ENCODE measurements at regions not wholly inside any gene's neighbourhood (a gene's known extent, or its start where the extent isn't known, plus 50 kb on each side); places are given as distances from the start of the nearest gene placed in this dataset.

DNA sequence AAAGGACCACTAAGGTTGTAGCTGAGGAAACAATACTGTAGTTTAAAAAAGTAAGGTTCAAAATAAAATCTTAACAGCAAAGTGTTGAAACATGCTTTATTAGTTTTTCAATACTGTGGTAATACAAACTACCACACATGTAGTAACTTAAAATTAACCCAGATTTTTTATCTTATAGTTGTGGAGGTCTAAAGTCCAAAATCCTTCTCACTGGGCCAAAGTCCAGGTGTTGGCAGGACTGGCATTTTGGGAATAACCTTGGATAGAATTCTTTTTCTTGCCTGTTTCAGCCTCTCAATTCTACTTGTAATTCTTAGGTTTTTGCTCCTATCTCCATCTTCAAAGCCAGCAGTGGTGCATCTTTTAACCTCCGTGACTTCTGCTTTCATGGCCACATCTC is 942.0 kb downstream of the TSN start:
- Mint-ChIP-seq H3K36me3 (ENCODE audit: low read depth) (no peaks in the 10 kb centered on the region), H3K9me3 (ENCODE audit: low read depth) (no peaks in the 10 kb centered on the region), H3K4me3 (ENCODE audit: unreplicated experiment) (no peak overlapping the region), H3K27me3 (ENCODE audit: low read depth) (peaks cover under 1% of the 10 kb centered on the region), H3K4me1 (ENCODE audit: low read depth) (no peaks in the 10 kb centered on the region), H3K27ac (ENCODE audit: unreplicated experiment) (no peak overlapping the region)
- TF ChIP-seq, protein P1, sequence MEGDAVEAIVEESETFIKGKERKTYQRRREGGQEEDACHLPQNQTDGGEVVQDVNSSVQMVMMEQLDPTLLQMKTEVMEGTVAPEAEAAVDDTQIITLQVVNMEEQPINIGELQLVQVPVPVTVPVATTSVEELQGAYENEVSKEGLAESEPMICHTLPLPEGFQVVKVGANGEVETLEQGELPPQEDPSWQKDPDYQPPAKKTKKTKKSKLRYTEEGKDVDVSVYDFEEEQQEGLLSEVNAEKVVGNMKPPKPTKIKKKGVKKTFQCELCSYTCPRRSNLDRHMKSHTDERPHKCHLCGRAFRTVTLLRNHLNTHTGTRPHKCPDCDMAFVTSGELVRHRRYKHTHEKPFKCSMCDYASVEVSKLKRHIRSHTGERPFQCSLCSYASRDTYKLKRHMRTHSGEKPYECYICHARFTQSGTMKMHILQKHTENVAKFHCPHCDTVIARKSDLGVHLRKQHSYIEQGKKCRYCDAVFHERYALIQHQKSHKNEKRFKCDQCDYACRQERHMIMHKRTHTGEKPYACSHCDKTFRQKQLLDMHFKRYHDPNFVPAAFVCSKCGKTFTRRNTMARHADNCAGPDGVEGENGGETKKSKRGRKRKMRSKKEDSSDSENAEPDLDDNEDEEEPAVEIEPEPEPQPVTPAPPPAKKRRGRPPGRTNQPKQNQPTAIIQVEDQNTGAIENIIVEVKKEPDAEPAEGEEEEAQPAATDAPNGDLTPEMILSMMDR (IDR thresholded peaks at IDR 0.05) = no peak
- no peak for DNase-seq (ENCODE audit: low spot score)

DNA sequence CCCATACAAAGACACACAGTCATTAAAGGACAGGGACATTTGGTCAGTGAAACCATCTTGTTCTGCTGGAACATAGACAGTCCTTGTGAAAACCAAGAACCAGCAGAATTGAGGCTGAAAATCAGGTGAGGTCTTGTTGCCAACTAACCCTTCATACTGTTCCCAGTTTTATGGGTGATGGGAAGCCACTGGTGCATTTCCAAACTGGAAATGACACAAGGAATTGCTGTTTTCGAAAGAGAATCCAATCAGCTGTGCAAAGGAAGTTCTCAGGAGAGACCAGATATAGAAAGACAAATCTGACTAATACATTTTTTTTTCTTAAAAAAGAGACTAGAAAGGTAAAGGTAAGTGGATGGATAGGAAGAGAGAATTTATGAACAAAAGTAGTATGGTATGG is 948.2 kb downstream of the TSN start:
- H3K27me3 Mint-ChIP-seq (ENCODE audit: low read depth) = peaks cover 6% of the 10 kb centered on the region
- H3K9me3 Mint-ChIP-seq (ENCODE audit: low read depth) = peaks cover 3% of the 10 kb centered on the region
- H3K36me3 Mint-ChIP-seq (ENCODE audit: low read depth) = no peaks in the 10 kb centered on the region
- H3K4me1 Mint-ChIP-seq (ENCODE audit: low read depth) = no peaks in the 10 kb centered on the region
- TF ChIP-seq, protein P1 (IDR thresholded peaks at IDR 0.05) = no peak
- no peak overlapping the region for H3K27ac Mint-ChIP-seq (ENCODE audit: unreplicated experiment)
- DNase-seq (ENCODE audit: low spot score) = no peak
- H3K4me3 Mint-ChIP-seq (ENCODE audit: unreplicated experiment) = no peak overlapping the region

DNA sequence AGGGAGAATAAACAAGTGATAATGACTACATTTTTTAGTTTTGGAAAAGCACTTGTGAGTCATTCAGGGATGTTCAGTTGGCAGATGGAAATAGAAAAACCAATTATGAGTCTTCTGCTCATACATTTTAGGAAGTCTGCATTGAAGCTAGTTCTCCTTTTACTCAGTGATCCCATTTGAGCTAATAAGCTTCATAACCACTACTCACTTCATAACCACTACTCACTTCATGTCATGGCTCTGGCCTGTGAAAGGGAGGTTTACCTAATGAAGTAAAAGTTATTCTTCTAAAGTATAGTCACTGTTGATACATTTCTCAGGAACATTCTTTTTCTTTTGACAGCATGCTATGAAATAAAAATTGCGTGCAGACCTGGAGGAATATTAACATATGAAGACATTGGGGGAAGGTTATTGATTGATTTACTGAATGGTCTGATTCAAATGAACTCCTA is 948.7 kb downstream of the TSN start:
- H3K36me3 Mint-ChIP-seq (ENCODE audit: low read depth) = no peaks in the 10 kb centered on the region
- no peak overlapping the region for H3K4me3 Mint-ChIP-seq (ENCODE audit: unreplicated experiment)
- no peak overlapping the region for H3K27ac Mint-ChIP-seq (ENCODE audit: unreplicated experiment)
- peaks cover 6% of the 10 kb centered on the region for H3K27me3 Mint-ChIP-seq (ENCODE audit: low read depth)
- no peak for DNase-seq (ENCODE audit: low spot score)
- H3K9me3 Mint-ChIP-seq (ENCODE audit: low read depth) = peaks cover 3% of the 10 kb centered on the region
- H3K4me1 Mint-ChIP-seq (ENCODE audit: low read depth) = no peaks in the 10 kb centered on the region
- TF ChIP-seq, protein P1 (IDR thresholded peaks at IDR 0.05) = no peak

DNA sequence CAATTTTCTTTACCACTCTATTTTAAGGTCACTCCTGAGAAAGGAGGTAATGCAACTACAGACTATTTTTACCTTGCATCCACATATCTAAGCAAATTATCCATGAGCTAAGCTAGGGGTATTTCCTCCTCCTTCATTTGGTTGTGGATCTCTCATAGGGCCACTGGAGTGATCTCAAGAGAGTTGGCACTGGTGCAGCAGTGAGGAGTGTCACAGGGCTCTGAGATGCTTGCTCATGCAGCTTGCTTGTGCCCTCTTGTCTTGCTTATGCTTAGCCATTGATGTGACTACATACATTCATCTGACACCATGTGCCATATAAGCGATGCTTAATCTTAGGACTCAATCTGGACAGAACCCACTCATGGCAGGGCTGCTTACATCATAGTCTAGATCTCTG is 950.3 kb downstream of the TSN start:
- Mint-ChIP-seq H3K9me3 (ENCODE audit: low read depth) (peaks cover 3% of the 10 kb centered on the region), H3K27ac (ENCODE audit: unreplicated experiment) (no peak overlapping the region), H3K27me3 (ENCODE audit: low read depth) (peaks cover 6% of the 10 kb centered on the region), H3K36me3 (ENCODE audit: low read depth) (no peaks in the 10 kb centered on the region), H3K4me3 (ENCODE audit: unreplicated experiment) (no peak overlapping the region), H3K4me1 (ENCODE audit: low read depth) (no peaks in the 10 kb centered on the region)
- TF ChIP-seq, protein P1 (IDR thresholded peaks at IDR 0.05) = no peak
- DNase-seq (ENCODE audit: low spot score) = no peak

DNA sequence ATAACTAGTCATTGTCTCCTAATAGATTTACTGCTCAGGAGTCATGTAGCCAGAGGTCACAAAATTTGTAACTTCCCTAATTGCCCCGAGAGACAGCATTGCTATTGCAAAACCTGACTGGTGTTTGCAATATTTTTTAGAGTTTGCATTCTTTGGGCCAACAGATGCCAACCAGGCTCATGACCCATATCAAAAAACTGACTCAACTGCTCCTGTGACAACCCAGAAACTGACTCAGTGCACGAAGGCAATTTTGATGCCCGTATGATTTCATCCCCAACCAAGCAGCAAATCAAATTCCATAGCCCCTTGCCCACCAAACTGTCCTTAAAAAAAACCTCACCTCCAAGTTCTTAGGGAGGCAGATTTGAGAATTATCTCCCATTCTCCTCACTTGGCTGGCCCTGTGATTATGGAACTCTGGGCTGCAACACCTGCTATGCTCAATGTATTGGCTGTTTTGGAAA is 951.3 kb downstream of the TSN start:
- Mint-ChIP-seq H3K27me3 (ENCODE audit: low read depth) (peaks cover 6% of the 10 kb centered on the region), H3K9me3 (ENCODE audit: low read depth) (peaks cover 3% of the 10 kb centered on the region), H3K4me1 (ENCODE audit: low read depth) (no peaks in the 10 kb centered on the region), H3K4me3 (ENCODE audit: unreplicated experiment) (no peak overlapping the region), H3K36me3 (ENCODE audit: low read depth) (no peaks in the 10 kb centered on the region), H3K27ac (ENCODE audit: unreplicated experiment) (no peak overlapping the region)
- no peak for DNase-seq (ENCODE audit: low spot score)
- TF ChIP-seq, protein P1 (IDR thresholded peaks at IDR 0.05) = no peak

Data from chondrocyte (in vitro differentiated cells).